Osteoblast (primary cell): ENCODE measurements at regions not wholly inside any gene's neighbourhood (a gene's known extent, or its start where the extent isn't known, plus 50 kb on each side); places are given as distances from the start of the nearest gene placed in this dataset.

Experiments
- DNase-seq: peaks from one replicate; pipeline ENCODE4 v3.0.0; 2011; ENCODE audit warnings: low spot score, mixed read lengths; ENCODE audit not compliant: insufficient read length; ENCODE audit errors: missing footprints
- H2AFZ ChIP-seq: 2 replicates; pipeline ENCODE4 v1.6.0; 2011; ENCODE audit warnings: mild to moderate bottlenecking, low read length
- H3K27ac ChIP-seq: 2 replicates; pipeline ENCODE4 v1.5.1; 2011; ENCODE audit warnings: mild to moderate bottlenecking, low read depth, low read length, moderate library complexity
- H3K27me3 ChIP-seq: 2 replicates; pipeline ENCODE4 v1.6.0; 2012; ENCODE audit warnings: mild to moderate bottlenecking, control low read depth, inconsistent platforms, low read length, moderate library complexity; ENCODE audit not compliant: insufficient read depth
- H3K36me3 ChIP-seq: 2 replicates; pipeline ENCODE4 v1.5.1; 2011; ENCODE audit warnings: mild to moderate bottlenecking, low read length, control low read depth, moderate library complexity; ENCODE audit not compliant: insufficient read depth
- H3K4me1 ChIP-seq: 2 replicates; pipeline ENCODE4 v1.5.1; 2011; ENCODE audit warnings: mild to moderate bottlenecking, low read length, control low read depth, moderate library complexity; ENCODE audit not compliant: insufficient read depth
- H3K4me2 ChIP-seq: 2 replicates; pipeline ENCODE4 v1.6.0; 2011; ENCODE audit warnings: mild to moderate bottlenecking, low read length; ENCODE audit not compliant: insufficient read depth
- H3K4me3 ChIP-seq: fragments of 200-600 bp; sonication (generic); 3 replicates; pipeline ENCODE4 v1.5.1; 2012; ENCODE audit warnings: mild to moderate bottlenecking, low read length, inconsistent platforms; ENCODE audit not compliant: insufficient read depth
- H3K79me2 ChIP-seq: 2 replicates; pipeline ENCODE4 v1.6.0; 2012; ENCODE audit warnings: mild to moderate bottlenecking, low read length, control low read depth, inconsistent platforms; ENCODE audit not compliant: insufficient read depth
- H3K9me3 ChIP-seq: 2 replicates; pipeline ENCODE4 v1.5.1; 2011; ENCODE audit warnings: low read depth, low read length, control low read depth
- H4K20me1 ChIP-seq: 2 replicates; pipeline ENCODE4 v1.6.0; 2012; ENCODE audit warnings: mild to moderate bottlenecking, low read length, control low read depth; ENCODE audit not compliant: insufficient read depth
- TF ChIP-seq, protein P1 (sequence below): IDR thresholded peaks from 2 replicates; pipeline ENCODE4 v1.5.1; 2011; ENCODE audit warnings: mild to moderate bottlenecking, low read depth, low read length, moderate library complexity; ENCODE audit errors: extremely low read depth

DNA sequence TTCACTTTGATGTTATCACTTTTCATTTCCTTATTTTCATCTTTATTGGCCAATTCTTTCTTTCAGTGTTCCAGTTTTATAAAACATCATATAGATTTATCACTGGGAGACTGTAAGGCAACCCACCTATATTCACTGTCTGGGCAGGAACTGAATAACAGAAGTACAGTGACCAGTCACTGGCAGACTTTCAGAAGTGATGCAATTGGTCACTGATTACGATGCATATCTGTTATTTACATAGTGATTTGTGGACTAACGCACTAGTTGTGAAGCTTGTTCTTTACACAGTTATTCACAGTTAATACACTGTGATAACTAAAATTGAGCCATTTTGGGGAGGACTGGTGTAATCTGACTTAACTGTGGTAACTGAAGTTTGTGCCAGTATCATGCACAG, 190.2 kb upstream of the DPH6 start:
- no peaks in the 10 kb centered on the region for H3K9me3 ChIP-seq
- H4K20me1 ChIP-seq = no peaks in the 10 kb centered on the region
- H3K4me3 ChIP-seq = no peak overlapping the region
- no peaks in the 10 kb centered on the region for H3K79me2 ChIP-seq
- TF ChIP-seq, protein P1, sequence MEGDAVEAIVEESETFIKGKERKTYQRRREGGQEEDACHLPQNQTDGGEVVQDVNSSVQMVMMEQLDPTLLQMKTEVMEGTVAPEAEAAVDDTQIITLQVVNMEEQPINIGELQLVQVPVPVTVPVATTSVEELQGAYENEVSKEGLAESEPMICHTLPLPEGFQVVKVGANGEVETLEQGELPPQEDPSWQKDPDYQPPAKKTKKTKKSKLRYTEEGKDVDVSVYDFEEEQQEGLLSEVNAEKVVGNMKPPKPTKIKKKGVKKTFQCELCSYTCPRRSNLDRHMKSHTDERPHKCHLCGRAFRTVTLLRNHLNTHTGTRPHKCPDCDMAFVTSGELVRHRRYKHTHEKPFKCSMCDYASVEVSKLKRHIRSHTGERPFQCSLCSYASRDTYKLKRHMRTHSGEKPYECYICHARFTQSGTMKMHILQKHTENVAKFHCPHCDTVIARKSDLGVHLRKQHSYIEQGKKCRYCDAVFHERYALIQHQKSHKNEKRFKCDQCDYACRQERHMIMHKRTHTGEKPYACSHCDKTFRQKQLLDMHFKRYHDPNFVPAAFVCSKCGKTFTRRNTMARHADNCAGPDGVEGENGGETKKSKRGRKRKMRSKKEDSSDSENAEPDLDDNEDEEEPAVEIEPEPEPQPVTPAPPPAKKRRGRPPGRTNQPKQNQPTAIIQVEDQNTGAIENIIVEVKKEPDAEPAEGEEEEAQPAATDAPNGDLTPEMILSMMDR = no peak
- no peaks in the 10 kb centered on the region for H3K27me3 ChIP-seq
- DNase-seq = no peak
- peaks cover 24% of the 10 kb centered on the region for H3K4me1 ChIP-seq
- H3K4me2 ChIP-seq = no peak overlapping the region
- H3K36me3 ChIP-seq = no peaks in the 10 kb centered on the region
- H2AFZ ChIP-seq = no peak overlapping the region
- H3K27ac ChIP-seq = no peak overlapping the region

DNA sequence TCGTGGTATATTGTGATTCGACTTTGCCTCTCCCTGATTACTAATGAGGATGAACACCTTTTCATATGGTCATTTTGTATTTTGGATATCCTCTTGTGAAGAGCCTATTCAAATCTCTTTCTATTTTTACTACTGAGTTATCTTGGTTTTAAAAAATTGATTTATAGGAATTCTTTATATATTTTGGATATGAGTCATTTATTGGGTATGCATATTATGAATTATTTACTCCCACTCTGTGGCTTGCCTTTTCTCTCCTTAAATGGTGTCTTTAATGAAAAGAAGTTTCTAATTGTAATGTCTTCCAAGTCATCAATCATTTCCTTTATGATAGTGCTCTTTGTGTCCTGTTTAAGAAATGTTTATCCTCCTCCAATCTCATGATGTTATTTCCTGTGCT, 191.5 kb upstream of the DPH6 start:
- Histone ChIP-seq H3K4me3 (no peak overlapping the region), H3K36me3 (no peaks in the 10 kb centered on the region), H3K27me3 (no peaks in the 10 kb centered on the region), H3K27ac (no peak overlapping the region), H2AFZ (no peak overlapping the region), H3K9me3 (no peaks in the 10 kb centered on the region), H4K20me1 (no peaks in the 10 kb centered on the region), H3K4me1 (peaks cover 24% of the 10 kb centered on the region), H3K79me2 (no peaks in the 10 kb centered on the region), H3K4me2 (no peak overlapping the region)
- no peak for DNase-seq
- TF ChIP-seq, protein P1 = no peak

DNA sequence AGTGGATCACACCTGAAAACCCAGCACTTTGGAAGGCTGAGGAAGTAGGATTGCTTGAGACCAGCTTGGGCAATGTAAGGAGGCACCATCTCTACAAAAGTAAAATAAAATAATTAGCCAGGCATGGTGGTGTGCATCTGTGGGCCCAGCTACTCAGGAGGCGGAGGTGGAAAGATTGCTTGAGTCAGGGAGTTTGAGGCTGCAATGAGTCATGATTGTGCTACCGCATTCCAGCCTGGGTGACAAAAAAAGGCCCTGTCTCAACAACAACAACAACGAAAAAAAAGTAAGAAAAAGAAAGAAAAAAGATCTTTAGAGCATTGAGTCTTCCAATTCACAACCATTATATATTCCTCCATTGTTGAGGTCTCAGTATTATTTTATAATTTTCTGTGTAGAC, 192.4 kb upstream of the DPH6 start:
- no peaks in the 10 kb centered on the region for H4K20me1 ChIP-seq
- H3K4me2 ChIP-seq = peak overlapping the region; percentile 8
- no peaks in the 10 kb centered on the region for H3K36me3 ChIP-seq
- H3K4me1 ChIP-seq = peaks cover 24% of the 10 kb centered on the region
- no peaks in the 10 kb centered on the region for H3K79me2 ChIP-seq
- no peak for DNase-seq
- no peak overlapping the region for H3K4me3 ChIP-seq
- H3K27me3 ChIP-seq = no peaks in the 10 kb centered on the region
- peak overlapping the region; percentile 3 for H3K27ac ChIP-seq
- H3K9me3 ChIP-seq = no peaks in the 10 kb centered on the region
- H2AFZ ChIP-seq = peak overlapping the region; percentile 21
- TF ChIP-seq, protein P1 = no peak

DNA sequence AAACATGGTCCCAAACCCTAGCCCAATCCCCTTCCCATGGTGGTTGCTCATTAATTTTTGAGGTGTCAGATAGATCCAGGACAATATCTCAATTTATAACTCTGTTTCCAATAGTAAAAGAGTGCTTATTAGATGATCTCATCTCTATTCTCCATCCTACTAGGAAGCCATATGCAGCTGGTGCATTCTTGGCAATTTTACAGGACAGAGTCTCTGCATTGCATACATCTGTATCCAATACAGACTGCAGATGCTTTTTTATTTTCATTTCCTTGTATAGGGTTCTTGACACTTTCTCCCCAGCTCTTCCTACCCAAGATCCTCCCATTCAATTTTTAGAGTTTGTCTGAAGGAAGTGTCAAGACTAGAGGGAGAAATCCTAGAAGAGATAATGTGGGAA, 194.8 kb upstream of the DPH6 start:
- Histone ChIP-seq H3K27ac (no peak overlapping the region), H3K79me2 (no peaks in the 10 kb centered on the region), H3K36me3 (no peaks in the 10 kb centered on the region), H3K9me3 (no peaks in the 10 kb centered on the region), H3K4me1 (peaks cover 24% of the 10 kb centered on the region), H3K27me3 (no peaks in the 10 kb centered on the region), H2AFZ (no peak overlapping the region), H4K20me1 (no peaks in the 10 kb centered on the region), H3K4me2 (no peak overlapping the region), H3K4me3 (no peak overlapping the region)
- no peak for DNase-seq
- TF ChIP-seq, protein P1 = no peak
